ENCODE measurements at regions not wholly inside any gene's neighbourhood (a gene's known extent, or its start where the extent isn't known, plus 50 kb on each side); places are given as distances from the start of the nearest gene placed in this dataset.
"Not testable (repeated sequence)": the region's sequence is repeated elsewhere in the genome, so short reads cannot be mapped to it uniquely, and the experiment has no call there.

DNA sequence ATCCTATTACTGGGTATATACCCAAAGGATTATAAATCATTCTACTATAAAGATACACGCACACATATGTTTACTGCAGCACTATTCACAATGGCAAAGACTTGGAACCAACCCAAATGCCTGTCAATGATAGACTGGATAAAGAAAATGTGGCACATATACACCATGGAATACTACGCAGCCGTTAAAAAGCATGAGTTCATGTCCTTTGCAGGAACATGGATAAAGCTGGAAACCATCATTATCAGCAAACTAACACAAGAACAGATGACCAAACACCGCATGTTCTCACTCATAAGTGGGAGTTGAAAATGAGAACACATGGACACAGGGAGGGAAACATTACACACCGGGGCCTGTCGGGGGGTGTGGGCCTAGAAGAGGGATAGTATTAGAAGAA lies 307.4 kb upstream of the TBX18 start:
- not testable (repeated sequence) for DNase-seq

GRCh38 chr6:85069577-85069976 lies 305.2 kb upstream of the TBX18 start:
- no peak for DNase-seq

DNA sequence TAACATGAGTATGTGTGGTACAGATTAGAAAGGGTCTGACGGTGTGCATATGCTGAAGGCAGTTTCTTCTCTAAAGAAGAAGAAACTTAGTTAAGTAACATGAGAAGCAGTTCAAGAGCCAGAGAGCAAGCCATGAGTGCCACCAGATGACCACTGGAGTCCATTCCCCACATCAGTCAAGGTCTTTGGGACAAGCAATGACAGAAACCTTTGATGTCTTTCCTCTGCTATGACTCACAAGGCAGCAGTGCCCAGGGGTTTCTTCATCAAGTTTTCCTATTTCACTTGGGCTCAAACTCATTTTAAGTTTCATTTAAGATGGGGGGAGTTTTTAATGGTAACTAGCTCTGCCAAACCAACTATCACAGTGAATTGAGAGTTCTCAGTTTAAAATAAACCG lies 303.8 kb upstream of the TBX18 start:
- DNase-seq, result no peak

- DNase-seq, result no peak
Observed at GRCh38 chr6:85066266-85066665, 301.9 kb upstream of the TBX18 start.

DNA sequence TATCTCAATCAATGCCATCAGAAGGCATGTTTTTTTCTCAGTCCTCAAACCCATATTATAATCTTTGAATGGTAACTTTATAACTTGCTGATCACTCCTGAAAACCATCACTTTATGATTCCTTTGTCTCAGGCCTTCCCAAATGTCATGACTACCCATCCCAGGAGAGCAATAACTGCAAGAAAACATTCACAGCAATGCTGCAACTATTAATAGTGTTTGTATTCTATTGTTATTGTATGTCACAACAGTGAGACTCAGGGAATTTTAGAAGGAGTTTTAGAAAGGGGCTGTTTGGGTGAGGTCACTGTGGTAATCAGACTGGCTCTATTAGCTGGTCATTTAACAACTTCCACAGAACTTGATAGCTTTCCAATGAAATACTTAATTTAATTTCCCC lies 301.4 kb upstream of the TBX18 start:
- DNase-seq, result no peak

DNA sequence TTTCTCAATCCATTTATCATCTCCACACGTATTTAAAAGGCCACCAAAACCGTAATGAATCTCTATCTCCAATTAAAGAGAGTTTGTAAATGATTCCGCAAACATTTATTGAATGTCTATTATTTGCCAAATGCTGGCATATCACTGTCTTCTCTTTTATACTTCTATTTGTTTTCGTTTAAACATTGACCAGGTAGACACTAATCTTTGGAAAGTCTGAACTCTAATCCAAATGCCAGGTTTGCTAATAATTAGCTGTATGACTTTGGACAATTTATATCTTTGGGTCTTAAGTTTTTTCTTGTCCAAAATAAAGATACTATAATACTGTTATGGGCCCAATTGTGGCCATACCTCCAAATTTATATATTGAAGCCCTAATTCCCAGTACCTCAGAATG lies 299.2 kb upstream of the TBX18 start:
- no peak for DNase-seq

- DNase-seq, result no peak
Observed at GRCh38 chr6:85062884-85063283, 298.5 kb upstream of the TBX18 start.

GRCh38 chr6:85058806-85059205 lies 294.4 kb upstream of the TBX18 start:
- no peak for DNase-seq

DNA sequence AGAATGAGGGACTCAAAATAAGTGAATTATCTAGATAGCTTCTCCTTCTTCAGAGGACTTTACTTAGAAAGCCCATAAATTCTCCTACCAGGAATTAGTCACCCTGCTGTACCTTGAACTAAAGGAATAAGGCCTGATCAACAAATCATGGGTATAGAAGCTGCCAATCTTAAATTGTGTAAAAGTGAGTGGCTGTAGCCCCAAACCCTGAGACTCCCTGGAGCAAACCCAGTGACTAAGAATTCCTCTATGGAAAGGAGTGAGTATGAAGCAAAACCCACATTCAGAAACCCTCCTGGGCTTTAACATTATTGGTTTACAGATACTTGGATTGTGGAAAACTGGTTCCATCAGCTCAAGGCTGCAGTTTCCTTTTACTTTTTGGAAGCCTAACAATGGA lies 285.8 kb upstream of the TBX18 start:
- DNase-seq, result no peak

GRCh38 chr6:85049282-85049681 lies 284.9 kb upstream of the TBX18 start:
- DNase-seq, result no peak

- DNase-seq, result no peak
Observed at GRCh38 chr6:85047818-85048217, 283.4 kb upstream of the TBX18 start.

DNA sequence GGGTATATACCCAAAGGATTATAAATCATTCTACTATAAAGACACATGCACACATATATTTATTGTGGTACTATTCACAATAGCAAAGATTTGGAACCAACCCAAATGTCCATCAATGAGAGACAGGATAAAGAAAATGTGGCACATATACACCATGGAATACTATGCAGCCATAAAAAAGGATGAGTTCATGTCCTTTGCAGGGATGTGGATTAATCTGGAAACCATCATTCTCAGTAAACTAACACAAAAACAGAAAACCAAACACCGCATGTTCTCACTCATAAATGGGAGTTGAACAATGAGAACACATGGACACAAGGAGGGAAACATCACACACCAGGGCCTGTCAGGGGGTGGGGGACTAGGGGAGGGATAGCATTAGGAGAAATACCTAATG lies 281.4 kb upstream of the TBX18 start:
- not testable (repeated sequence) for DNase-seq

DNA sequence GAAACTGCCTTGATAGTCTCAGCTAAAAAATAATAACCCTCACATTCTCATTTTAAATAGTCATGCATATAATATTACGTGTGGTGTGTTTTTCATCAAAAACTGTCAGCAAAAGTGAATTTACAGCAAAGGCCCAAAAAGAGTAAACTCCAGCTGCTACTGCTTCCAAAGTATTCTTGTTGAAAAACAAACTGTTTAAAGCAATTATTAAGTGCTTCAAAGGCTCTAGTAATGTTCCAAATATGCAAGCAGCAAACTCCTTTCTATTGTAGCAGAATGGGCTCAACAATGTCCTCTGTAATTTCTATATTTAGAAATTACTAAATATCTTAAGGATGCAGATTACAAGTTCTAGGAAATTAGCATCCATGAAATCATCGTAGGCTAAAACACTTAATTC lies 280.0 kb upstream of the TBX18 start:
- DNase-seq, result no peak

- DNase-seq, result no peak
Observed at GRCh38 chr6:85041376-85041775, 277.0 kb upstream of the TBX18 start.

DNA sequence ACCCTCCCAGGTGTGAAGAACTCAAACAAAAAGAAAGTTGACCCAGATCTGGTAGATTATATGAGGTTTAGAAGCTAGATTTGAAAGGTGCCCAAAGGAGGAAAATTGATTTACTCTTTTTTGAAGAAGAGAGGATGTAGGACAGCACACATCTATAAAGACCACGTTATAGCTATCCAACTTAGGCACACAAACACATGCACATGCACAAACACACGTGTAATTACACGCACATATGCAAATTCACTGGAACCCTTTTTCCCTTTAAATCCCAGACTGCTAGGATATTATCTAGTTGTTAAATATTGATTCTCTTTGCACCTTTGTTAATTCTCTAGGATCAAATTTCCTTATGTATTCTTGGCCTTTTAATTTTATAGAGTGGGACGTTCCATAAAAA lies 272.8 kb upstream of the TBX18 start:
- no peak for DNase-seq

DNA sequence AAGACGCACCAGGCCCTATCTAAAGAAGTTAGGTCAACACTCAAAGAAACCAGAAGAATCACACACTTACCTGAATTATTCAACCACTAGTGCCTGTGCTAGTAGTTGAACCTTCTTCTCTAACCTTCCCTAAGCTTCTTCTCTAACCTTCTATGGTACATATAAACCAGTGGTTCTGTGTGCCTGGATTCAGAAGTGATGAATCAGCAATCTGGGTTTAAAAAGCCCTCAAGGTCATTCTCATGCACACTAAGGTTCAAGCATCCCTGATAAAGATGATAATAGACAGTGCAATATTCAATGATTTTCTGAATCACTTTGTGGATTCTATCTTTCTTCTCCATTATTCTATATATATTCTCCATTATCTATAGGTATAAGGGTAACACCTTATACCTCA lies 271.4 kb upstream of the TBX18 start:
- DNase-seq, result no peak

DNA sequence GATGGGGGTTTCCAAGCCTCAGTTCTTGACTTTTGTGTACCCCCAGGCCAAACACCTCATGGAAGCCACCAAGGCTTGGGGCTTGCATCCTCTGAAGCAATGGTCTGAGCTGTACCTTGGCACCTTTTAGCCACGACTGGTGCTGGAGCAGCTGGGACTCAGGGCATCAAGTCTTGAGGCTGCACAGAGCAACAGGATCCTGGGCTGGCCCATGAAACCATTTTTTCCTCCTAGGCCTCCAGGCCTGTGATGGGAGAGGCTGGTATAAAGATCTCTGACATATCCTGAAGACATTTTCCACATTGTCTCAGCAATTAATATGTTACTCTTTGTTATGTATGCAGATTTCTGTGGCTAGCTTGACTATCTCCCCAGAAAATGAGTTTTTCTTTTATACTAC lies 269.1 kb upstream of the TBX18 start:
- DNase-seq, result no peak

DNA sequence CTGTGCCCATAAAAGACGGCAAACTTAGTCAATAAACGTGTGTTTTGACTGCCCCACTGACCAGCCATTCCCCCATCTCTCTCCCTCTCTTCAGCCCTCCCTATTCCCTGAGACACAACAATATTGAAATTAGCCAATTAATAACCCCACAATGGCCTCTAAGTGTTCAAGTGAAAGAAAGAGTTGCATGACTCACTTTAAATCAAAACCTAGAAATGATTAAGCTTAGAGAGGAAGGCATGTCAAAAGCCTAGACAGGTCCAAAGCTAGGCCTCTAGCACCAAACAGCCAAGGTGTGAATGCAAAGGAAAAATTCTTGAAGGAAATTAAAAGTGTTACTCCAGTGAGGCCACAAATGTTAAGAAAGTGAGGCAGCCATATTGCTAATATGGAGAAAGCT lies 261.6 kb upstream of the TBX18 start:
- no peak for DNase-seq

GRCh38 chr6:85023721-85024120 lies 259.3 kb upstream of the TBX18 start:
- DNase-seq, result no peak

GRCh38 chr6:85017352-85017751 lies 253.0 kb upstream of the TBX18 start:
- DNase-seq, result no peak

DNA sequence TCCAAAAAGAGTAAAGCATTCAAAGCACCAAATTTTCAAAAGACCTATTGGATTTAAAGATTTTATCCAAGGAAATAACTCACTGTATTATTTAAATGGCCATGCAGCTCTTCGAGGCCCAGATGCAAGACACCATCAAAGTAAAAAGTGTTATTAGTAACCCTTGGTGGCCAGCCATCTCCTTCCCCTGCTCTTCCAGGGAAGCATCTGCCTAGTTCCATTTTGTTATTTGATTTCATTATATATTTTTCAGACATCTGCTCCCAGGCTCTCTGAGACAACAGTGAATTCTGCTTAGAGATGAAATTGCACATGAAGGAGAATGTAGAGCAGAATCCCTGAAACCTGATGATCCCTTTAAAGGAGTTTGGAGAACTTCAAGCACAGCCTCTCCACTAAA lies 252.3 kb upstream of the TBX18 start:
- DNase-seq, result no peak

- no peak for DNase-seq
Observed at GRCh38 chr6:85015396-85015990, 251.1 kb upstream of the TBX18 start.

DNA sequence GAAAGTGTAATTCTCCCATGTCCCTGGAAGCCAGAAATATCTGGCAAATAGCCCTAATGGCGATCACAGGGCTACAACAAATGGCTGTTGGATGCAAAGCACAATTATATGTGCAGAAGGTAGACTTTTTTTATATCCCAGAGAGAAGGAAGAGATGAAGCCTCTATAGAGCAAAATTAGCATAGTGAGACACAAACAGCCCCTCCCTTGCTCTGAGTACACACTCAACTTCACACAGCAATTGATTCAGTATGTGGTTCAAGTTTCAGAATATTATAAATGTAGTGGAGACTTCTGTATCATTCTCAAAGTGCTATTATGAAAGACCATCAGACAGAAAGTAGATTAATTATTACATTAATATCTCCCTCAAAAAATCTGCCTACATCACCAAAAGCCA lies 246.5 kb upstream of the TBX18 start:
- no peak for DNase-seq

- DNase-seq, result no peak
Observed at GRCh38 chr6:85008296-85009009, 244.1 kb upstream of the TBX18 start.

DNA sequence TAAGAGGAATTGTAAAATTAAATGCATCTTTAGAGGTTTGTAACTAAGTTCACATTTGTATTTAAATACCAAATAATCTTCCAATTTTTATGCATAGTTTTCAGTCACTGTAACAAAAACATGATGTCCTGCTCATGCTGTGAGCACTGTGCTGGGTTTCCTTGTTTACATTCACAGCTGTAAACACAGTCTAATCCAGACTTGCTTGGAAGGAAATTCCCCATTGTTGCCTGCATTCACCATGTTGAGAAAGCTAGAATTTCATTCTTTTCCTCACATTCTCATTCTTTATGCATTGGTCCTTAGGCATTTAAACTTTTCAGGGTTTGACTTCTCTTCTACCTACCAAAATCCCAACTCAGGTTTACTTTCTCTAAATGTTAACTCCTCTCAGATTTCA lies 242.0 kb upstream of the TBX18 start:
- DNase-seq, result no peak

Data from T-helper 9 cell (primary cell).